D721Med (cell line): ENCODE measurements at regions not wholly inside any gene's neighbourhood (a gene's known extent, or its start where the extent isn't known, plus 50 kb on each side); places are given as distances from the start of the nearest gene placed in this dataset.
A peak's percentile ranks its signal among the peaks of the same experiment; 100 is the strongest.

ENCODE experiments used
- DNase-seq: peaks from one replicate; pipeline ENCODE4 v3.0.0; 2011; ENCODE audit warnings: low spot score; ENCODE audit not compliant: insufficient read length
- FAIRE-seq: peaks from 2 replicates; lab custom pipeline; 2011; peaks lifted over from hg19 to GRCh38; lab: Jason Lieb, UNC
- TF ChIP-seq, protein P1 (sequence below): IDR thresholded peaks from 2 replicates; pipeline ENCODE4 v1.5.1; 2012; ENCODE audit warnings: mild to moderate bottlenecking, control low read depth; ENCODE audit not compliant: insufficient read depth; ENCODE audit errors: missing control alignments

DNA sequence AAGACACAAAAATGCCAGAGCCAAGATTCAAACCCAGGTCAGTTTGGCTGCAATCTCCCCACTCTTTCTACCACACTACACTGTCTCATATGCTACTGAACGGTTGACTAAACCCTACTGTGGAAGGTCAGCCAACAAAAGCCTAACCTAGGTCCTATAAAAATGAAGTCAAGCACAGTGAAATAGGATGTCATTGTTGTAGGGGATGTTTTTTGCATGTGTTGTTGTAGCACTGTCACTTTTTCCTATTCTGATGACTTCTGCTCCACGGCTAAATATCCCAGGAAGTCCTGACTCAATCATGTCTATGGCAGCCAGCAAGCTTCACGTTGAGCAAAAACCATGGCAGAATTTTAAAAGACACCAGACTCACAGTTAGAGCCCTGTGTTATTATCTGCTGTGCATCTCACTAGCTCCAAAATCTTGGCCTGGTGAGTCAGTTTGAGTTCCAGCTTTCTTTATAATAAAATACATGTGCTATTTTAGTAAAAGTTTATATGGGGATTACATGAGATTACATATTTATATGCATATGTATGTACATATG is 322.1 kb upstream of the NT5E start:
- FAIRE-seq (no peak), DNase-seq (no peak)
- TF ChIP-seq, protein P1, sequence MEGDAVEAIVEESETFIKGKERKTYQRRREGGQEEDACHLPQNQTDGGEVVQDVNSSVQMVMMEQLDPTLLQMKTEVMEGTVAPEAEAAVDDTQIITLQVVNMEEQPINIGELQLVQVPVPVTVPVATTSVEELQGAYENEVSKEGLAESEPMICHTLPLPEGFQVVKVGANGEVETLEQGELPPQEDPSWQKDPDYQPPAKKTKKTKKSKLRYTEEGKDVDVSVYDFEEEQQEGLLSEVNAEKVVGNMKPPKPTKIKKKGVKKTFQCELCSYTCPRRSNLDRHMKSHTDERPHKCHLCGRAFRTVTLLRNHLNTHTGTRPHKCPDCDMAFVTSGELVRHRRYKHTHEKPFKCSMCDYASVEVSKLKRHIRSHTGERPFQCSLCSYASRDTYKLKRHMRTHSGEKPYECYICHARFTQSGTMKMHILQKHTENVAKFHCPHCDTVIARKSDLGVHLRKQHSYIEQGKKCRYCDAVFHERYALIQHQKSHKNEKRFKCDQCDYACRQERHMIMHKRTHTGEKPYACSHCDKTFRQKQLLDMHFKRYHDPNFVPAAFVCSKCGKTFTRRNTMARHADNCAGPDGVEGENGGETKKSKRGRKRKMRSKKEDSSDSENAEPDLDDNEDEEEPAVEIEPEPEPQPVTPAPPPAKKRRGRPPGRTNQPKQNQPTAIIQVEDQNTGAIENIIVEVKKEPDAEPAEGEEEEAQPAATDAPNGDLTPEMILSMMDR = no peak

DNA sequence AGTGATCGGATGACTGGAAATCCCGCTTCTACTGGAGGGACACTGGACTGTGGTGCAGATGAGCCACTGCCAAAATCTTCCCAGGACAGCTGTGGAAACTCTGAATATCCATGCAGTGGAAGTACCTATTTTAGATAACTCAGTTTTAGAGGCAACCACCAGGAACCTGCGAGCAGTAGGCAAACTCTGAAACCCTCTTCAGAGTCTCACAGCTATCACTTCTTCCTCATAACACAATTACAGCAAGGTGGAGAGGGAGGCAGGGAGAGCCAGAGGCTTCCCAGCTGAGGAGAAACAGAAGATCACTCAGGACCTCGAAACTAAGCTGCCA is 322.8 kb upstream of the NT5E start:
- FAIRE-seq (no peak), DNase-seq (no peak)
- TF ChIP-seq, protein P1 = no peak

DNA sequence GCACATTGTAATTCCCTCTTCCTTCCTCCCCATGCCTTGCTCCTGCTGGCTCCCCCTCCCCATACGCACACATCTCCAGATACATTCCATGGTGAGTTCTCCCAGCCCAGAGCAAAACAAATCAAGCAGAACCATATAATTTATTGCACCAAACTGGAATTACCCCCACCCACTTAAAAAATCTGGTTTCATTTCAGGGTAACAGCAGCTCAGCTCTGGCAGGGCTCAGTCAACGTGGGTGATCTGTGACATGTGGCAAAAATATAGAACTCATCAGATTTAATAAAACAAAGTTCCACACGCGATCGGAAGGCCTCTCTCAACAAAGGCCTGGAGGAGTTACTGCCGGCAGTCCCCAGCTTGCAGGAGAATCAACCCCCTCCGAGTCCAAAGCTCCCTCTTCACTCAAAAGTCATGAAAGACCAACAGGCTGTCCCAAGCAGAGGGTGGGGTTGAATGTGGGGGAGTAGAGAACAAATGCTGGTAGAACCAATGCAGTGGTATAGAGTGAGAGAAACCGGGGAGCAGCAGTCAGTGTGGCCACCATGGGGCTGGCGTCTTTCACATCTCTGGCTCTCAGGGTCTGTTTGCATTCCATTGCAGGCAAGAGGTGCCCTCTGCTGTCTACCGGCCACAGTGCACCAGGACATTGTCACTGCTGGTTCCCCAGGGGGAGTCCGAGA is 323.3 kb upstream of the NT5E start:
- no peak for DNase-seq
- TF ChIP-seq, protein P1 = peak; percentile 35
- FAIRE-seq = no peak

DNA sequence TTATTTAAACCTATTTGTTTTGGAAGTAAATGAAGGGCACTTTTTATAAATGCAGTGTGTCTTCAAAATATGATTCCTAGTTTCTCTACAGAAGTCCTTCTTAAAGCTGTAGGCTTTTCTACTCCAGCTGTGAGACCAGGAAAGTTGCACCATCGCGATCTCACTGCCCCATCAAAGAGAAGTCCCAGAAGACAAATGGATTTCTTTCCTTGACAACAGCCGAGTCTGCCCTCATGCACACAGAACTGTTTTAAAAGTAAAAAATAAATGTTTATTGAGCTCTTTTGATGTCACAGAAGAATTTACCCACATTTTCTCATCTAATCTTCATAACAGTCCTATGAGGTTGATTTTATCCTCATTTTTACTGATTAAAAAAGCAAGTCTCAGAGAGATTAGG is 324.4 kb upstream of the NT5E start:
- DNase-seq (no peak), FAIRE-seq (no peak)
- TF ChIP-seq, protein P1 = no peak

DNA sequence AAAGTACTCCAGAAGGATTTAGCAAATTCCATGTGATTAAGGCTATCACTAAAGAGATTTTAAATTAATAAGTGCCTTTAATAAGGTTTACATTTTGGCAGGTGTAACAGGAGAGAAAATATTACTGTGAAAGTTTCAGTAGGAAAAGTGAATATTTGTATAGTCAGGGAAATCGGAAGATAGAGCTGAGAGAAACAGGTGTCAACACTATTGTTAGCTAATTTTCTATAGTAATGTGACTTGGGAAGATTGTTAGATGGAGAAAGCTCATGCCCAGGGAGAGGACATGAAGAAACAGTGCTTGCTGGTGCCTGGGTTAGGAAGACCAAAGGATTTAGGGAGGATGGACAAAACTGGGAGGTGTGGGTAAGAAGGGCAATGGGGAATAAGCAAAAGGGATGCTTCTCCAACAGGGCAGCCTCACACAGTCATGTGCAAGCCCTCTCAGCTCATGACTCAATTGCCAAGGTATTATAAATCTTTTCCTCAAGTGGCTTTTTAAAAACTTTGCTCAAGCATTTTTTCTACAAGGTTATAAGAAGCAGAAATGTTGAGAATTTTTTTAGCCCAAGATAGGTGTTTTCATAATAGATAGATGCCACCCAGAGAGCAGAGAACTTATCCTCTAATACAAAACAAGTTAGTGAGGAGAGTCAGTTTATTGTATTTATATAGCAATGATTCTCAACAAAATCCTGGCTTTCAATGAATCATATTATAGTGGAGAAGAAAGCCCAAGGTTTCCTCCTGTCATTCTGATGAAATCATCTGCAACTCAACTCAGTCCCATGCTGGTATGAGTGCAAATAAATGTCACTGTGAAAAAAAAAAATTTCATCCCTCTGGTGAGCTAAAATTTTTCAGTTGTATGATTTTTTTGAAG is 325.2 kb upstream of the NT5E start:
- no peak for DNase-seq
- FAIRE-seq = no peak
- TF ChIP-seq, protein P1 = no peak

DNA sequence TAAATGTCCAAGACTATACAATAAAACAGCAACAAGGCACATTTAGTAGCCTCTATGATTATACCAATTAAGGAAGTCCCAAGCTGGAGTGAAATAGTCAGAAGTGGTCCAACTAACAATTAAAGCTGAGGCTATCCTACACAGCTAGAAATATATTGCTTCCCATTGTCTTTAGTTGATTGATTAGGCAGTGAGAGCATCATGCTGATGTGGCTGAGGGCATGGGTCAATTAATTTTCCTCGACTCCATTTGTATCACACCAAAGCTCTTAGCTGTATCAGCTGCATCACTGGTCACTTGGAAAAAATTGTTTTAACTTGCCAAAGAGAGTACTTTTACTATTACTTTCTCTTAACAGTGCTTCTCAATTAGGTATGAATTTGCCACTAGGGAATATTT is 328.7 kb upstream of the NT5E start:
- FAIRE-seq (no peak), DNase-seq (no peak)
- TF ChIP-seq, protein P1 = no peak

DNA sequence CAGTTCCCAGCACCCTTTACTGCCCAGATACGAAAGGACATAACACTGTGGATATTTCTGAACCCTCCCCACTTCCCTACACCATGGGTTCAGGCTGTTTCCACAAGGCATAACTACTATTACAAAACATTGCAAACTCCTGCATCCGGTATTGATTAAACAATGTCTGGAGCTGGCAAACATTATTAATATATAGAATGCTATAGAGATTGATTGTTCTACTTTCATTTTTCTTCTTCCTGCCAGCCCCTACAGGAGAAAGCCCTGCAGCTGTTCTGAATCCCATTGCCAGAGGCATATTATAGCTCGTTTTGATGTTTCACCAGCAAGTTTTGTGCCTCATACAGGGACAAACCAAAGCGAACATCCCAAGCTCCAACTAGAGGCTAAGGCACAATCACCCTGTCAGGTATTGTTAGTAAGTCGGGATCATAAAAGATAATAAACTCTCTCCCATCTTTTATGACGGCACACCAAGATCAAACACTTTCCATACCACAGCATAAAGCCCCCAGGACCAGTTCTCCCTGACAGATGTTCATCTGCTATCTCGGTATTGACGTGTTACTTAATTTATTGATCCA is 331.1 kb upstream of the NT5E start:
- DNase-seq = no peak
- TF ChIP-seq, protein P1 = no peak
- no peak for FAIRE-seq
